Prostate gland (tissue), 2 donors: ENCODE measurements at regions not wholly inside any gene's neighbourhood (a gene's known extent, or its start where the extent isn't known, plus 50 kb on each side); places are given as distances from the start of the nearest gene placed in this dataset.

Experiments used
- POLR2AphosphoS5 ChIP-seq: sonication (generic); formaldehyde crosslinking; IDR thresholded peaks from one replicate; pipeline ENCODE4 v1.6.1; 2017; ENCODE audit warnings: antibody characterized with exemption
- TF ChIP-seq, protein P1 (sequence below), 4 experiments: fragments of 200-600 bp in 2 of 4; fragments of 450-650 bp in 2 of 4; sonication (generic) in 2 of 4; IDR thresholded peaks; 1 replicate in 3 of 4; 2 replicates in 1 of 4; pipeline ENCODE4 v1.5.1; 2016 to 2019; ENCODE audit warnings: antibody characterized with exemption in 4 of 4, mild to moderate bottlenecking in 2 of 4, moderate library complexity in 2 of 4

DNA sequence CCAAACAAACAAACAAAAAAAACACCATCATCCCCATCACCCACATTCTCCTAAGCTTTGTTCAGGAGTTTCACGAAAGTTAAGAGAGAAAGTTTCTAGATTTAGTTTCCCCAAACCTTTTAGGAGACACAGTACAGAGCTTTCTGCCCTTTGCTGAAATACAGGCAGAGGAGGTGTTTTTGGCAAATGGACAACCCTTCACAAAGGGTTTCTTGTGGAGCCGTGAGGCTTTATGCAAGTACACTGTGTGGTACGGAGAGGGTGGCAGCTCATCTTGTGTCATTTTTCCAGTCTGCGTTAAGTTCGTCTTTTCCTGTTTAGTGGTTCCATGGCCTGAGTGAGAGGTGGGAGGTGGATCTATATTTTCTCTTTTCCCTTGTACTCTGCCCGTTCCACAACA is 215.5 kb upstream of the PRKCQ start:
- no peak for TF ChIP-seq POLR2AphosphoS5
- TF ChIP-seq, protein P1, sequence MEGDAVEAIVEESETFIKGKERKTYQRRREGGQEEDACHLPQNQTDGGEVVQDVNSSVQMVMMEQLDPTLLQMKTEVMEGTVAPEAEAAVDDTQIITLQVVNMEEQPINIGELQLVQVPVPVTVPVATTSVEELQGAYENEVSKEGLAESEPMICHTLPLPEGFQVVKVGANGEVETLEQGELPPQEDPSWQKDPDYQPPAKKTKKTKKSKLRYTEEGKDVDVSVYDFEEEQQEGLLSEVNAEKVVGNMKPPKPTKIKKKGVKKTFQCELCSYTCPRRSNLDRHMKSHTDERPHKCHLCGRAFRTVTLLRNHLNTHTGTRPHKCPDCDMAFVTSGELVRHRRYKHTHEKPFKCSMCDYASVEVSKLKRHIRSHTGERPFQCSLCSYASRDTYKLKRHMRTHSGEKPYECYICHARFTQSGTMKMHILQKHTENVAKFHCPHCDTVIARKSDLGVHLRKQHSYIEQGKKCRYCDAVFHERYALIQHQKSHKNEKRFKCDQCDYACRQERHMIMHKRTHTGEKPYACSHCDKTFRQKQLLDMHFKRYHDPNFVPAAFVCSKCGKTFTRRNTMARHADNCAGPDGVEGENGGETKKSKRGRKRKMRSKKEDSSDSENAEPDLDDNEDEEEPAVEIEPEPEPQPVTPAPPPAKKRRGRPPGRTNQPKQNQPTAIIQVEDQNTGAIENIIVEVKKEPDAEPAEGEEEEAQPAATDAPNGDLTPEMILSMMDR (IDR thresholded peaks at IDR 0.05): no peak
